LoVo (cell line): ENCODE measurements at regions not wholly inside any gene's neighbourhood (a gene's known extent, or its start where the extent isn't known, plus 50 kb on each side); places are given as distances from the start of the nearest gene placed in this dataset.
"Not testable (repeated sequence)": the region's sequence is repeated elsewhere in the genome, so short reads cannot be mapped to it uniquely, and the experiment has no call there.

Experiments used
- DNase-seq: peaks from one replicate; pipeline ENCODE4 v3.0.0-alpha.2; 2016; ENCODE audit warnings: low spot score

DNA sequence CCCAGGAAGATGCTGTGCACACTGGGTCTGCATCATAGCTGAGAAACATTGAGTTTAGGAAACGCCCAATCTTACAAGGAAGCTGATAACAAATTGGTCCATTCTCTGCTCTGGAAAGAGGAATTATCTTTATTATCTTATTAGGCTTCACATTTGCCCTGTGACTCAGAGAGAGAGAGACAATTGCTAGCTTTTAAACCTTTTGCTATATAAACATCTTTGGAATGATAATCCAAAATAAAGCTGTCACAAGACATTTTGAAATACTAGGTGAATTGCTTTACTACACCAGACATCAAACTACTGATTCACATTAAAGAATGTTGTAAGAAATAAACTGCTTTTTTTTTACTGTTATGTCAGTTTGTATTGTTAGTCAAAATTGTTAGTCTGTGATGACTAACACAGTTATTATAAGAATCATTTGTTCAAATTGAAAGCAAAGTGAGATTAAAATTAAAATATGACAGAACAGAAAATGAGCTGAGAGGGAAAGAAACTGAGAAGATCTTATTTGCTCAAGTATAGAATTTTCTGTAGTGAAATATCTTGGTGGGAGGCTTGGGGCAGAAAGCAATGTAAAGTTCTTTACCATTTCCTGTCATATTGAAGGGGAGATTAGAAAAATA is 765.4 kb upstream of the PCDH10 start:
- no peak for DNase-seq

DNA sequence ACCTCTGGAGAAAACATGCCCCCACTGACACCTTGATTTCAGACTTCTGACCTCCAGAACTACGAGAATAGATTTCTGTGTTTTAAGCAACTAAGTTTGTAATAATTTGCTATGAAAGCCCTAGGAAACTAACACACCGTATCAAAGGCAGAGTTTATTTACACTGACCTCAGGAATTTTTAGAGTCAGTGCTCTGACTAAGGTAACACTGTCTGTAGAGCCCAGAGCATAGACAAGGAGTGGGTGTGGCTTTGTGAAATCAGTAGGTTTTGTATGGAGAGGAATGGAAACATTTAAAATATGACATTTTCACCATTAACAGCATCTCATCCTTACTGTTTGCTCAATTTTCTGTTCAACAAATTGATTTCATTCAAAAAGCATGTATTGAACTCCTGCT is 764.4 kb upstream of the PCDH10 start:
- no peak for DNase-seq

DNA sequence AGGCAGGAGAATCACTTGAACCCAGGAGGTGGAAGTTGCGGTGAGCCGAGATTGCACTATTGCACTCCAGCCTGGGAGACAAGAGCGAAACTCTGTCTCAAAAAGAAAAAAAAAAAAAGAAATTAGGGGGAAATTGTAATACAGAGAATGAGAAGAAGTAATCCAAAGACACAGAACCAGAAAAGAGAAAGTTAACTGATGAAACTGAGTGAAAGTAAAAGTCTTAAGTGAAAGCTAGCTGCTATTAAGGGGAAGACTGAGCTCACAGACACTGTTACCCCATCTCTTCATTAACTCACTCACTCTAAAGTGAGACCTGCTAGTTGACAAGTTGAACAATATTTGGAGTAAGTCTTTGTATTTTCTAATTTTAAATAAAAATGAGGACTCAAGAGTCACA is 763.0 kb upstream of the PCDH10 start:
- no peak for DNase-seq

DNA sequence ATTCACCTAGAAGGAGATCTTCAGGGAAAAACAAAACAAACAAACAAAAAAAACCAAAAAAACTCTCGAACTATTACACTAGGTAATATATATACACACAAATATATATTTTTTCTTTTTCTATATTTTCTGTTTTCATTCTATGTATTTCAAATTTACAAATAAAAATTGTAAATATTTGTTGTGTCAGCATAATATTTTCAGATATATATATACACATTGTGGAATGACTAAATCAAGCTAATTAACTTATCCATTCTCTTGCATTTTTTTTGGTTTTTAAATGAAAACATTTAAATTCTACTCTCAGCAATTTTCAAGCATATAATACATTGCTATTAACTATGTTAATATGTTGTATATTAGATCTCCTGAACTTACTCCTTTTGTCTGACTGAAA is 762.0 kb upstream of the PCDH10 start:
- no peak for DNase-seq

DNA sequence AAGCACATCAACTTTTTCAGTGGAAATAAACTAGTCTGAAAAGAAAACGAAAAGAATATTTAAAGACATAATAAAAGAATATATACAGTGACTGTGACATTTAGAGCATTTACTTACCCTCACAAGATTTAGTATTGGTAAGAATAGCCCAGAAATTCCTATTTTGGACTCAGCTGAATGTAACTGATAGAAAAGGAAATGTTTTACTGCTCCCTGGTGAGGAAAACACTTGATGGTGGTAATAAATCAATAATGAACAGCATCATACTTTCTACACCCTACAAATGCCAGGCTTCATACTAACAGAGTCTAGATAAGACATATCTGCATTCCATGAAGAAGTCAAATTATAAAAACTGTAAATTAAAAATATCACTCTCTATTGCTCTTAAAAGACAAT is 753.5 kb upstream of the PCDH10 start:
- no peak for DNase-seq

DNA sequence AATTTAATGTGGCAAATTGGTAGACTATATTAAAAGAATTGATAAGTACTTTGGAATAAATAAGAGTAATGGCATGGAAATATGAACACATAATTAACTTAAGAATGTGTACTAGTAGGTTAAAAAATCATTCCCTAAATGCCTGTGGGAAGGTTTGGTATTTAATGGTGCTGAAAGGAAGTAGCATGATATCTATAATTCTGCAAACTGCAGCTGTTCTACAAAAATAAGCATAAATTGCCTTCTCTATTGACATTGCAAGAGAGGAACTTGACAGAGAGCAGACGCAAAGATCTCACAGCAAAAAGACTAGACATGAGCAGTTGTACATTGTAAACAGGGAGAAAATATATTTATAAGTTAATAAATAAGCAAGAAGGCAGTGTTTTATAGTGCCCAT is 752.5 kb upstream of the PCDH10 start:
- DNase-seq: no peak

DNA sequence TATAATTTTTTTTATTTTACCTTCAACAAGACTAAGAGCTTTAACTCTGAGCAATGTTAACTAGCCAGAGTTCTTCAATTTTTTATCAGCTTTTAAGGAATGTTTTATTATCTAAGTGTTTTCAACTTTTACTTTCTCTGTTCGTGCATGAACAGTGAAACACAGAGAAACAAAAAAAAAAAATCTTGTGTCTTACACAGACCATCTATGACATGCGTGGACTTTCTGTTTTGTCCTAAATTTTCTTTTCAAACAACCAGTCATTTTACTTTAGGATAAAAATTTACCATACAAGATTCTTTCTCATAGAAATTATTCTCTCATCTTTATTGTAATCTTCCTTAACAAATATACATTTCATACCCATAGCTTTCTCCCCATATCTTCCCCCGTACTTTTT is 731.9 kb upstream of the PCDH10 start:
- no peak for DNase-seq

DNA sequence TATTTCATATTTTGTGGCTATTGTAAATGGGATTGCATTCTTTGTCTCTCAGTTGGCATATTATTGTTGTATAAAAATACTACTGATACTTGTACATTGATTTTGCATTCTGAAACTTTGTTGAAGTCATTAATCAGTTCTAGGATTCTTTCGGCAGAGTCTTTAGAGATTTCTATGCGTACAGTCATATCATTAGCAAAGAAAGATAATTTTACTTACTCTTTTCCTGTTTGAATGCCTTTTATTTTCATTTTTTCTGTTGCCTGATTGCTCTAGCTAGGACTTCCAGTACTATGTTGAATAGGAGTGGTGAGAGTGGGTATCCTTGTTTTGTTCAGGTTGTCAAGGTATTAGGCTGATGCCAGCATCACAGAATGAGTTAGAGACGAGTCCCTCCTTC is 722.0 kb upstream of the PCDH10 start:
- DNase-seq: no peak

DNA sequence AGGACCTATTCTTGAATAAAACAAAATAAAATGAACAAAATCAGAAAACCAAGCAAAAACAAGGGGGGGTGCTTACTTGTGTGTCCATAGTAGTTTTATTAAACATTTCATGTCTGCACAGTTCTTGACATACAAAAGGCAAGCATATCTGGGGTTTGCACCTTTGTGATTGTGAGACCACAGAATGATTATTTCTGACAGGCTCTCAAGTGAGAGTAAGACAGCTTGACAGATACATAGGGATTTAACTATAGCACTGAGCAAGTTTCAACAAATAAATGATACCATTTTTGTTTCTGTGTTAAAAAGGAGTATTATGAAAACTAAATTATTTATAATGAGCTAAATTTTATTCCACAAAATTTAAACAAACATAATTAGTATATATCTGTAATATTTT is 712.0 kb upstream of the PCDH10 start:
- DNase-seq: no peak

DNA sequence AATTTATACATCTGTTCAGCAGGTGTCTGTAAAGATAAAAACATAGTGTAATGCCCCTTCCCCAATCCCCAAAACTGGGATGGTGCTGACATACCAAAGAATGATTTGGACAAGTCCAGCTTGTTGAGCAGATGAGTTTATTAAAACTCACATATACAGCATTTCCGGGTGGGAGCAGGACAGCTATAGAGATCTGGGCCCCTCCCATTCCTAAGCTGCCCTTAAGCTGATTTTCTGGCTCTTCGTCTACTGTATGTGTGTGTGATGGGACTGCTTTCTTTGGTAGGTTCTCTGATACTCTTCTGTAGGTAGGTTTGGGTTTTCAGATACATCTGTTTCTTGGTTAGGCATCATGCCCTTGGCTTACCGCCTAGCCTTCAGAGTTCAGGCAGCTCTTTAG is 703.7 kb upstream of the PCDH10 start:
- no peak for DNase-seq

DNA sequence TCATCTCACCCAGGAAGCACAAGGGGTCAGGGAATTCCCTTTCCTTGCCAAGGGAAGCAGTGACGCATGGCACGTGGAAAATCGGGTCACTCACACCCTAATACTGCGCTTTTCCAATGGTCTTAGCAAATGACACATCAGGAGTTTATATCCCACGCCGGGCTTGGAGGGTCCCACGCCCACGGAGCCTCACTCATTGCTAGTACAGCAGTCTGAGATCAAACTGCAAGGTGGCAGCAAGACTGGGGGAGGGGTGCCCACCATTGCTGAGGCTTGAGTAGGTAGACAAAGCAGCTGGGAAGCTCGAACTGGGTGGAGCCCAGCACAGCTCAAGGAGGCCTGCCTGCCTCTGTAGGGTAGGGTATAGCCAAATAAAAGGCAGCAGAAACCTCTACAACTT is 691.1 kb upstream of the PCDH10 start:
- DNase-seq: not testable (repeated sequence)

DNA sequence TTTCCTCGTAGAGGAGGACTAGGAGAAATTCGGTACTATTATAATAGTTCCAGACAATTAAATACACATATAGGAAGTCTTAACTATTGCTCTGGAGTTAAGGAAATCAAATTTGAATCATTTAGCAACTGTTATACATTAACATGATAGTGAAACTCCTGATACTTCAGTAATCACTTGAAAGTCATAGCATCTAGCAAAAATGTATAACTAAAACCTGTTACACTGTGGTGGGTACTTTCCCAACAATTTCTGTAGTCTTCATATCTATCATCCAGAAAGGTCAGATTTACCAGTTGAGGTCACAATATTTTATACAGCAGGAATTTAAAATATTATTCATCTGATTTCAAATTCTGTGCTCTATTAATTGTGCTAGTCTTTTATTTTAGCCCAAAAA is 669.6 kb upstream of the PCDH10 start:
- DNase-seq: no peak

DNA sequence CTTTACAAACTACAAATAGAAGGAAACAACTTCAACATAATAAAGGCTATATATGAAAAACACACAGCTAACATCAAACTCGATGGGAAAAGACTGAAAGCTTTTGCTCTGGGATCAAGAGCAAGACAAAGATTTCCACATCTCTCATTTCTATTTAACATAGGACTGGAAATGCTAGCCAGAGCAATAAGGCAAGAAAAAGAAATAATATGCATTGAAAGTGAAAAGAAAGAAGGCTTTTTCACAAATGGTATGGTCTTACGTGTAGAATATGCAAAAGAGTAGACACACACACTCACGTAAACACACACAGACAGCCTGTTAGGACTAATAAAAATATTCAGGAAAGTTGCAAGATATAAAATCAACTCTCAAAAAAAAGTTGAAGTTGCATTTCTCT is 660.5 kb upstream of the PCDH10 start:
- no peak for DNase-seq

DNA sequence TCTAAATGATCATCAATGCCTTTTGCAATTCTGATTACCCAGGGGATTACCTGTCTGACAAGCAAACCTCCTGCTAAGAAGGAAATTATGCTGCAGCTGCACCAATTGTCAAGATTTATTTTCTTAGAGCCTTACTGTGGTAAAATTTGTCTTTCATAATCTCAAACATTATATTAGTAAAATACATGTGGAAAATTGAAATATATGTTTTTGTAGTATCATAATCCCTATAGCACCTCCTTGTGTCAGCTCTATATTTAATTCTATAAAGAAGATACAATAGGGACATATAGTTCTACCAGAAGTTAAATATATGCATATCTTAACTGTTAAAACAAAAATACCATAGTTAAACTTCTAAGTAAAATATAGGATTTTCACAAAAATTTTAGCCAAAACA is 655.6 kb upstream of the PCDH10 start:
- no peak for DNase-seq

DNA sequence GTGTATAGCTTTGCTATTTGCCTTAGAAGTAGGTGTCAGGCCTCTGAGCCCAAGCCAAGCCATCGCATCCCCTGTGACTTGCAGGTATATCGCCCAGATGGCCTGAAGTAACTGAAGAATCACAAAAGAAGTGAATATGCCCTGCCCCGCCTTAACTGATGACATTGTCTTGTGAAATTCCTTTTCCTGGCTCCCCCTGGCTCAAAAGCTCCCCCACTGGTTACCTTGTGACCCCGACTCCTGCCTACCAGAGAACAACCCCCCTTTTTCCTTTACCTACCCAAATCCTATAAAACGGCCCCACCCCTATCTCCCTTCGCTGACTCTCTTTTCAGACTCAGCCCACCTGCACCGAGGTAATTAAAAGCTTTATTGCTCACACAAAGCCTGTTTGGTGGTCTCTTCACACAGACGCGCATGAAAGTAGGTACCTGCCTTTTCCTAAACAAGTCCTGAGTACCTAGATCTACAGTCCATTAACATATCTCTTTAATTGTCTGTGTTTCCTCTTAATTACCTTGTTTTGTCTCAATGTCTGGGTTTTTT is 653.8 kb upstream of the PCDH10 start:
- not testable (repeated sequence) for DNase-seq

DNA sequence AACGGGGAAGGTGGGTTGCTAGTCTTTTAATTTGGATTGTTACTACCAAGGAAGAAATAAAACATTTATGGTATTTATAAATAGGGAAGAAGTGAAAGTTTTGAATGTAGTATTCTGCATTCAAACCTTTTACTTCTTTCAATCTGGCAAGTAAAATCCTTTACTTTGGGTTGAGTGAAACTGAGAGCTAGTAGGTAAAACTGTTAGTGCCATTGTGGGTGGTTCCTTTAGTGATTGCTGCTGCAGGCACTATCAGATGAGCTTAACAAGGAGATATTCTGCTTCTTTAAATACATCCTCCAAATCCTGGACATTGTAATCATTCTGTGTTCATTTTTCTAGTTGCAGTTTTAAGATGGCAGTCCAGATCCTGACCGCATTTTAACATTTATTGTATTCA is 650.9 kb upstream of the PCDH10 start:
- no peak for DNase-seq

DNA sequence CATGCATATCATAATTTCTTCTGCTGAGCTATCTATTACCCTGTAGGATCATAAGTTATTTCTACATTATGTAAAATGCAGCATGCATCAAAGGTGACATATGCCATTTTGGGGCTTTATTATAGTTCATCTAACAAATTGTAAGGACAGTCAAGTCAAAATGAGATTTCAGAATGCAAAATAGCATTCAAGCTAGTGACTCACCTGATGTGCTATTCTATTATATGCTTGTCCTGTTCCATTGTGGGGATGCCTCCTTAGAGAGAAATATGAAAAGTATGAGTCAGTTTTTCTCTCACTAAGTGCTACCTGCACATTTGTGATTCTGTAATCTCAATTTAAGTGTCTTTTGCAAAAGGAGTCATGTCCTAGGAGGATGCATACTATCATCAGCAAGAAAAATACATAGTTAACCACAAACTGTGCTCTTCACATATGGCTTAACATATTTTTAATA is 647.0 kb upstream of the PCDH10 start:
- DNase-seq: no peak

DNA sequence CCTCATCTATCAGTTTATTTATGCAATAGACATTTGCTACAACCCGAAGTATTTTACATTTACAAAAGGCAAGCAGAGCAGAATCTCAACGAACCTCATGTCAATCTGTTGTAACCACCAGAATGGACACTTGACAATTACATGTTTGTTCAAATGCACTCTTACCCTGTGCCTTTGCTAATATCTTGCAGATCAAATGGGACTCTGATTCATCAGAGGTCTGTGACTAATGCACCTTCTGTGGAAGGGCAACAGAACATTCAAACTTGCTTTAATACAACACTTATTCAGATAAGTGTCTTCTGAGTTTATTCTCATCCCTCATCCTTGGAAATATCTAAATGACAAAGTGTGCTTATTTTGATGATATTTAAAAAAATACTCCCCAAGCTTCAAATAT is 644.7 kb upstream of the PCDH10 start:
- no peak for DNase-seq

DNA sequence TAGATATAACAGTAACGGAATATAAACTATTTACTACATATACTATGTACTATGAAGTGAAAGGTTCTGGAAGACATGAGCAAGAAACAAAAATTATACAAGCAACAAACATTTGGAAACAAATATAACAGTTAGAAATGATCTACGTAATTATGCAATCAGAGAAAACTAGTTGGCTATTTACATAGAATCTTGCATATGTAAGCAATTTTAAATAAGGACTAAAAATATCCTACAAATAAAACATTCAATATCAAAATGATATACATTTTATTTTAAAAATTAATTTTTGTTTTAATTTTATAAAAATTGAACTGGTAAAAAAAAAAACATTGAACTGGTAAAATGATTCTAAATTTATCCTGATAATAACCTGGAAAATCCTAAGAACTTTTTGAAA is 642.5 kb upstream of the PCDH10 start:
- DNase-seq: no peak

DNA sequence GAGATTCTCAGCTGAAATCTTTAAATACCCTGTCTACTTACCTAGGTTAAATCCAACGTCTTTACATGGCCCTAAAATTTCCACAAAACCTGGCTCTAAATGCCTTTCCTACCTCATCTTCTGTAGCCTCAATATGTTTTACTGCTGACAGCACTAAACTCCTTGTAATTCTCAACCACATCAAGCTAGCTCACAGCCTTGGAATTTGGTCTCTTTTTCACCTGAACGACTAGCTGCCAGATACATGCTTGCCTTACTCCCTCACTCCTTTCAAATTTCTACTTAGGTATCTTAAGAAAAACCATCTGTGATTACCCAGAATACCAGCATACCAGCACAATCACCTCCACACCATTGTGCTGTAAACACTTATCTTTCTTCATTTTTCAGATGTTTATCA is 635.6 kb upstream of the PCDH10 start:
- peak; percentile 5 for DNase-seq

DNA sequence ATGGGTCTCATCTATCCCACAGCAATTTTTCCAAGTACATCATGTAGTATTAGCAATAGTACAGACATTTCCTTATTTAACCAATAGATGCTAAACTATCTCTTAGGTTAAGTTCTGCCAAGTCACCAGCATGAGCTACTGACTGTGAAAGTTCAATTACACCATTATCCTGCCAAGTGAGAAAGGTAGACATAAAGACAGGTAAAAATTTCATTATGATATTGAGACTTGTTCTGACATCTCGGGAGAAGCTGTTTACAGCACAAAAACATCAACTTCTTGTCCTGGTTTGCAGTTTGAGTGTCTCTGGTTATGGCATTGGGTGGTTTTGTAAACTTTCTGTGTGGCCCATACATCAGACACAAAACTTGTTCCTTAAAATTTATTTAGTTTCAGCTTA is 622.4 kb upstream of the PCDH10 start:
- no peak for DNase-seq

DNA sequence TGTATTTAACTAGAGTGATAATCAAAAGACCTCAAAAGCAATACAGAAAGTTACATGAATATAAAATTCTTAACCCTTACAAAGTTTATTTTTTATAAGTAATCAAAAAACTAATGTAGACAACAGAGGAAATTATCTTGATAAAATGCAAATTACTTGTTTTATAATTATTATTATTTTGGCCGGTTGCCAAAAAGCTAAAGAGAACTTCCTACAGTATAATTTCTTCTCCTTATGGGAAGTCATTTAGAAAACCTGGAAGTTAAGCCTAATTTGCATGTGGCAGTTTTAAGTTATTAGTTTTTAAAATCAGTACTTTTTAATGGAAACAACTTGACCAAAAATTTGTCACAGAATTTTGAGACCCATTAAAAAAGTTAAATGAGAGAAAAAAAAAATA is 621.3 kb upstream of the PCDH10 start:
- no peak for DNase-seq

DNA sequence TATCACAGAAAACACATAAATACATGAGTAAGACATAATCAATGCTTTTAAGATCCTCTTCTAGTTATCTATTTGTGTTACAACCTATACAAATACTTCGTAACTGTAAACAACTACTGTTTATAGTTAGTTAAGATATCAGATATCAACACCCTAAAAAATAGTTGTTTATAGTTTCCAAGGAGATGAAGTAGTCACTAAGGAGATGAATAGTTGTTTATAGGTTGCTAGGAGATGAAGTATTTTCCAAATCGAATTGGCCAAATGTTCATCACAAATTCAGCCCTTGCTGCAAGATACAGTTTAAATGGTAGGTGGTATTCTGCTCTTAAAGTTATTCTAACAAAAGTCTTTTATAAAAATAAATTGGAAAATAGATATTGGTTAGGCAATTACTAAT is 618.2 kb upstream of the PCDH10 start:
- DNase-seq: no peak

DNA sequence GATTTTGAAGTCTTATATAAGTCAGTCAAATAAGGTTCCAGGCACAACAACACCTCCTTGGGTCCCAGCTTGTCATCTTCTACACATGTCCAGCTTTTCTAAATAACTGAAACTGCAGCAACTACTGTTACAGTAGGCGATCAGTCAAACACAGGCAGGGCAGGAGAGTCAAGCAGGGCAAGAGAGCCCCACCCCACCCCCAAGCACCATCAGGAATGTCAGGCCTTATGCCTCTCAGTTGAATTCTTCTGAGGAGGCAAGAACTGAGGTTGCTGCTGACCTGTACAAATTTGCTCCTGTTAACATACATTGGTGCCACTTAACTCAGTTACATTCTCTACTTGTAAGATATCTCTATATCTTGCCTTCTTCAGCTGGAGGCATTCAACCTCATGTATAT is 608.8 kb upstream of the PCDH10 start:
- DNase-seq: no peak

DNA sequence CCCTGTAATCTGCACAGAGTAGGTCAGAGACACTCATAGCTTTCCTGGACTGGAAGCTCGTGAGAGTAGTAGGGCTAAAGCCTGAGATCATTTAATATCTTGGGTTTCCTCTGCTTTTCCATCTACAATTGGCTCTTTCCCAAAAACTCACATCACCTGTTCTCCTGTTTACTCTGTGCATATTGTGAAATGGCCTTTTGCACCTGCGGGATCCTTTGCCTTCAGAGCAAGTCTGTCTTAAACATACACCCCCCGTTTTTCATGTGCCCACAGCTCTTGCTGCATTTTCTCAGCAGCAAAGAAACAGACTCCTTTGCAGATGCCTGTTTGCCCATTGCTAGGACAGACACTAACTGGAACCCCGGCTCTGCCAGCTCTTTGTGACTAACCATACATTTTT is 608.3 kb upstream of the PCDH10 start:
- DNase-seq: no peak
